Fibroblast of pulmonary artery (primary cell): ENCODE measurements at regions not wholly inside any gene's neighbourhood (a gene's known extent, or its start where the extent isn't known, plus 50 kb on each side); places are given as distances from the start of the nearest gene placed in this dataset.

Source experiments
- DNase-seq: peaks from one replicate; pipeline ENCODE4 v3.0.0-alpha.2; 2010; ENCODE audit warnings: low read depth
- H3K4me3 ChIP-seq: replicated peaks from 2 replicates; pipeline ENCODE4 v1.5.1; 2011; ENCODE audit warnings: low read depth, mild to moderate bottlenecking, control low read depth, low read length, moderate library complexity
- TF ChIP-seq, protein P1 (sequence below): IDR thresholded peaks from 2 replicates; pipeline ENCODE4 v1.5.1; 2011; ENCODE audit warnings: mild to moderate bottlenecking, control low read depth, low read length, inconsistent platforms; ENCODE audit errors: missing control alignments

DNA sequence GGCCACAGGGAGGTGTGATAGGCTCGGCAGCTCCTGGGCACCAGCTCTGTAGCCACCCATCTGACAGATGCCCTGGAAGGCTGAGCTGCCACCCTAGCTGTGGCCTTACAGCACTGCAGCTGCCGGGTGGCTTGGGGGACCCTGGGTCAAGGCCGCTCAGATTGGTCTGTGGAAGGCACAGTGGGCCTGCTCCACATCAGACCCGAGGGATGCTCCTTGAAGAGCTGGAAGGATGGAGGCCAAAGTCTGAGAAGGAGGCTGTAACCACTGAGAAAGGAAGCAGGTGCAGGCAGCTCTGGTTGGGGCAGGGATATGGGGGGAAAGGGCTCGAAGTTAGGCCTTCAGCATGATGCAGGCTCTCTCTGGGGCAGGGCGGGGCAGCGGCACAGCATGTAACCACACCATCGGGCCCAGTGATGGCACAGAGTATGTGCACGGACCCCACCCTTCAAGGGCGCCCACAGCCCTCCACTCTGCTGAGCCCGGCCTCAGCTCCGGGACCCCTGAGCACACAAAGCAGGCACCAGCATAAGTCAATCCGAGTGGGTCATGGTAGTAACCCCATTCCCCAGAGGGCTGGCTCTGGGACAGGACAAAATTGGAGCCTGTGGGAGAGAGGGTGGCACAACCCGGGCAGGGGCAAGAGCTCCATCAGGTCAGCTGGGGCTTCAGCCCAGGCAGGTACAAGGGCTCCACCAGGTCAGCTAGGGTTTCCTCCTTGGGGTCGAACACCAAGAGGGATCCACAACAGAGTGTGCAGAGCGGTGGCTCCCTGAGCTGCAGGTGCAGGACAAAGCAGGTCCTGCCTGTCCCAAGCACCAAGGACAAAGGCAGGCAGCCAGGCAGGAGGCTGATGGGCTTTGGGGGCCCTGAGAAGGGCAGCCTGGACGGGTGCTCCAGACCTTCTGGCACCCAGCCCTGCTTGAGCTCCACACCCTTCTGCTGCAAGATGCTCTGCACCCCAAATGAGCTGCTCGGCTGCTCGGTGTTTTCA lies 1511.1 kb downstream of the BRD1 start:
- TF ChIP-seq, protein P1, sequence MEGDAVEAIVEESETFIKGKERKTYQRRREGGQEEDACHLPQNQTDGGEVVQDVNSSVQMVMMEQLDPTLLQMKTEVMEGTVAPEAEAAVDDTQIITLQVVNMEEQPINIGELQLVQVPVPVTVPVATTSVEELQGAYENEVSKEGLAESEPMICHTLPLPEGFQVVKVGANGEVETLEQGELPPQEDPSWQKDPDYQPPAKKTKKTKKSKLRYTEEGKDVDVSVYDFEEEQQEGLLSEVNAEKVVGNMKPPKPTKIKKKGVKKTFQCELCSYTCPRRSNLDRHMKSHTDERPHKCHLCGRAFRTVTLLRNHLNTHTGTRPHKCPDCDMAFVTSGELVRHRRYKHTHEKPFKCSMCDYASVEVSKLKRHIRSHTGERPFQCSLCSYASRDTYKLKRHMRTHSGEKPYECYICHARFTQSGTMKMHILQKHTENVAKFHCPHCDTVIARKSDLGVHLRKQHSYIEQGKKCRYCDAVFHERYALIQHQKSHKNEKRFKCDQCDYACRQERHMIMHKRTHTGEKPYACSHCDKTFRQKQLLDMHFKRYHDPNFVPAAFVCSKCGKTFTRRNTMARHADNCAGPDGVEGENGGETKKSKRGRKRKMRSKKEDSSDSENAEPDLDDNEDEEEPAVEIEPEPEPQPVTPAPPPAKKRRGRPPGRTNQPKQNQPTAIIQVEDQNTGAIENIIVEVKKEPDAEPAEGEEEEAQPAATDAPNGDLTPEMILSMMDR = no peak
- H3K4me3 ChIP-seq = no peak overlapping the region
- no peak for DNase-seq

DNA sequence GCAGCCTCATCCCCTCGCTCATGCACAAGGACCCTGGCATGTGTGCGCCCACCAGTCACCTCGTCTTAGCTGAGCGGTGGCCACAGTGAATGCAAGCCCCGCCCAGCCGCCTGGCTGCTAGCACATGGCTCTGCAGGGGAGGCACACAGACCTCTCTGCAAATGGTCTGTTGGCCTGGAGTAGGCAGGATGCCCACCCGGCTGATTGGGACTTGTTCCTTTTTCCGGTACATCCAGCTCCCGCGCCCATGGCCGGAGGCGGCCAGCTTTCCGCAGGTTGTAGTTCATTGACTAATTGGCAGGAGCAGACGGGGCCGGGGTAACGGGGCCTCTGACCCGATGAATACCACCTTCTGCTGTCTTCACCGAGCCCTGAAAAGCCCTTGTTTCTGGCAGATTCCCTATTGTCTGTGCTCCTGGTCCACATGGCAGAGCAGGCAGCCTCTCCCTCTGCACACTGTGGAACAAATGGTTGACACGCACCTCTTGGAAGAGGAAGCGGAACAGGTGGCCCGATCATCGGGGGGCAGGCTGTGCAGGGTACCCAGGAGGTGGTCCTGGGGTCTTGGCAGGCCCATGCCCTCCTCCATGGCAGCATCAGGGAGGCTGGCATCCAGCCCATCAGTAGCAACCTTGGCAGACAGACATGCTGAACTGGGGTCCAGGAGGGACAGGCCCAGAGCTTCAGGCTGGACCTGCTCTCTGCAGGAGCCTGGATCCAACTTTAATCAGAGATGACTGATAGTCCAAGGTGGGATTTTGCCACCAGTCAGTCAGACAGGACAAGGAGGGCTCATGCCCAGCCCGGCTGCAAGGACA lies 1512.0 kb downstream of the BRD1 start:
- no peak for DNase-seq
- H3K4me3 ChIP-seq = no peak overlapping the region
- TF ChIP-seq, protein P1 = no peak

DNA sequence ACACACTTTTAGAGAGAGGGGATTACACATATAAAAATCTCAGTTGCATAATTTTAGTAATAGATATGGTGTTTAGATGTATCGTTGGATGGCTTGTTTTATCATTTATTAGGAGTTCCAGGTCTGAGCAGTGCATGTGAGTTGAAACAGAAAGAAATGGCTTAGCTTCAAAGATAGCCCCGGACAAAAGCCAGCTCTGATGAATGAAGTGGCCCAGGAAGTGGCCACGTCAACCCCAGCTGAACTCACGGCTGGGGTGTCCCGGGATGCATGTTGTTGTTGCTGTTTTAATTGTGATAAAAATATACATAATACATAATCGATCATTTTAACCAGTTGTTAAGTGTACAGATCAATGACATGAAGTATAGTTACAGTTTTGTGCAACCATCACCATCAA lies 1513.6 kb downstream of the BRD1 start:
- no peak overlapping the region for H3K4me3 ChIP-seq
- no peak for DNase-seq
- TF ChIP-seq, protein P1 = no peak

GRCh38 chr22:48313175-48313830 lies 1514.4 kb downstream of the BRD1 start:
- TF ChIP-seq, protein P1 = no peak
- no peak for DNase-seq
- H3K4me3 ChIP-seq = no peak overlapping the region

GRCh38 chr22:48310740-48311139 lies 1516.9 kb downstream of the BRD1 start:
- no peak overlapping the region for H3K4me3 ChIP-seq
- no peak for DNase-seq
- TF ChIP-seq, protein P1 = no peak

DNA sequence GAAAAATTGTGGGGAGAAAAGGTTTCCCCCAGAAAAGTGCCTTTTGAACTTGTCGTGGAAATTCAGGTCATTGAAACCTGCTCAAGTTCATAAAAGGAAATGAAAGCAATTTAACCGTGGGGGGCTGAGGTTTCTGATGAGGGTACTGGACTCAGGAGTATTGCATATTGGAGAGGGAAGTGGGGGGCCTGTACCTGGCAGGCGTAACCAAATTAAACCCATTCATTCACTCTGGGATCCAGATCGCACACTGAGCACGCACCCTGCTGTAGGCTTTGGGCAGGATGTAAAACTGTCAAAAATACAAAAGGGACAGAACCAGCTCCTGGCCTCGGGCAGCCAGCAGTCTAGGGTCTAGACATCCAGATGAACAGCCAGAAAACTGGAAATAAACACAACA lies 1517.4 kb downstream of the BRD1 start:
- DNase-seq = no peak
- TF ChIP-seq, protein P1 = no peak
- H3K4me3 ChIP-seq = no peak overlapping the region
